COLO668 (cell line): ENCODE measurements at regions not wholly inside any gene's neighbourhood (a gene's known extent, or its start where the extent isn't known, plus 50 kb on each side); places are given as distances from the start of the nearest gene placed in this dataset.
"Not testable (repeated sequence)": the region's sequence is repeated elsewhere in the genome, so short reads cannot be mapped to it uniquely, and the experiment has no call there.

Source experiments
- DNase-seq: peaks from one replicate; lab custom pipeline; 2025; ENCODE audit not compliant: unreplicated experiment; lab: John Stamatoyannopoulos, UW

GRCh38 chr6:6412221-6412620 lies 91.8 kb upstream of the F13A1 start:
- no peak for DNase-seq

GRCh38 chr6:6412700-6413099 lies 92.2 kb upstream of the F13A1 start:
- no peak for DNase-seq

GRCh38 chr6:6414931-6415330 lies 94.5 kb upstream of the F13A1 start:
- DNase-seq, result no peak

- DNase-seq, result no peak
These were observed 97.0 kb upstream of the F13A1 start for GRCh38 chr6:6417475-6417874.

GRCh38 chr6:6418421-6418820 lies 98.0 kb upstream of the F13A1 start:
- no peak for DNase-seq

GRCh38 chr6:6420107-6420506 lies 99.6 kb upstream of the F13A1 start:
- no peak for DNase-seq

- DNase-seq, result no peak
These were observed 113.7 kb upstream of the F13A1 start for GRCh38 chr6:6434151-6434550.

GRCh38 chr6:6434723-6435122 lies 114.3 kb upstream of the F13A1 start:
- DNase-seq, result no peak

- no peak for DNase-seq
These were observed 115.9 kb upstream of the F13A1 start for GRCh38 chr6:6436366-6436765.

- no peak for DNase-seq
These were observed 116.5 kb upstream of the F13A1 start for GRCh38 chr6:6436946-6437345.

GRCh38 chr6:6438286-6438685 lies 117.8 kb upstream of the F13A1 start:
- no peak for DNase-seq

- DNase-seq, result no peak
These were observed 119.3 kb upstream of the F13A1 start for GRCh38 chr6:6439778-6440177.

GRCh38 chr6:6452002-6452401 lies 131.5 kb upstream of the F13A1 start:
- no peak for DNase-seq

- no peak for DNase-seq
These were observed 132.7 kb upstream of the F13A1 start for GRCh38 chr6:6453186-6453585.

GRCh38 chr6:6455272-6455671 lies 133.2 kb upstream of the LY86 start:
- DNase-seq, result no peak

- DNase-seq, result no peak
These were observed 130.3 kb upstream of the LY86 start for GRCh38 chr6:6458172-6458571.

GRCh38 chr6:6459963-6460362 lies 128.6 kb upstream of the LY86 start:
- DNase-seq, result not testable (repeated sequence)

GRCh38 chr6:6460416-6460815 lies 128.1 kb upstream of the LY86 start:
- no peak for DNase-seq

- DNase-seq, result no peak
These were observed 127.4 kb upstream of the LY86 start for GRCh38 chr6:6461138-6461537.

- DNase-seq, result peak; percentile 27
These were observed 121.4 kb upstream of the LY86 start for GRCh38 chr6:6466967-6467761.

- DNase-seq, result no peak
These were observed 119.4 kb upstream of the LY86 start for GRCh38 chr6:6469074-6469473.

GRCh38 chr6:6470123-6470522 lies 118.4 kb upstream of the LY86 start:
- DNase-seq, result no peak

GRCh38 chr6:6471276-6471675 lies 117.2 kb upstream of the LY86 start:
- DNase-seq, result no peak
